ENCODE measurements at regions not wholly inside any gene's neighbourhood (a gene's known extent, or its start where the extent isn't known, plus 50 kb on each side); places are given as distances from the start of the nearest gene placed in this dataset.

GRCh38 chr5:68489556-68489955, 274.0 kb downstream of the PIK3R1 start:
- DNase-seq = no peak

GRCh38 chr5:68490406-68490805, 274.9 kb downstream of the PIK3R1 start:
- DNase-seq = no peak

- DNase-seq = no peak
Observed at GRCh38 chr5:68494771-68495170, 279.2 kb downstream of the PIK3R1 start.

GRCh38 chr5:68499987-68500386, 284.4 kb downstream of the PIK3R1 start:
- no peak for DNase-seq

GRCh38 chr5:68500813-68501212, 285.3 kb downstream of the PIK3R1 start:
- no peak for DNase-seq

GRCh38 chr5:68502531-68502930, 287.0 kb downstream of the PIK3R1 start:
- no peak for DNase-seq

GRCh38 chr5:68504306-68504705, 288.8 kb downstream of the PIK3R1 start:
- no peak for DNase-seq

- no peak for DNase-seq
Observed at GRCh38 chr5:68505917-68506860, 290.6 kb downstream of the PIK3R1 start.

- DNase-seq = no peak
Observed at GRCh38 chr5:68515514-68515913, 300.0 kb downstream of the PIK3R1 start.

- DNase-seq = no peak
Observed at GRCh38 chr5:68518286-68518685, 302.7 kb downstream of the PIK3R1 start.

GRCh38 chr5:68519143-68519542, 303.6 kb downstream of the PIK3R1 start:
- DNase-seq = no peak

GRCh38 chr5:68521776-68522175, 306.2 kb downstream of the PIK3R1 start:
- DNase-seq = no peak

- DNase-seq = no peak
Observed at GRCh38 chr5:68522863-68523262, 307.3 kb downstream of the PIK3R1 start.

GRCh38 chr5:68528821-68529273, 313.3 kb downstream of the PIK3R1 start:
- no peak for DNase-seq

GRCh38 chr5:68529581-68529980, 314.0 kb downstream of the PIK3R1 start:
- DNase-seq = no peak

- DNase-seq = no peak
Observed at GRCh38 chr5:68531970-68532369, 316.4 kb downstream of the PIK3R1 start.

GRCh38 chr5:68533051-68533450, 317.5 kb downstream of the PIK3R1 start:
- DNase-seq = no peak

GRCh38 chr5:68533571-68534084, 318.1 kb downstream of the PIK3R1 start:
- no peak for DNase-seq

GRCh38 chr5:68534131-68534940, 318.8 kb downstream of the PIK3R1 start:
- DNase-seq = no peak

GRCh38 chr5:68534956-68535520, 319.5 kb downstream of the PIK3R1 start:
- DNase-seq = no peak

- DNase-seq = no peak
Observed at GRCh38 chr5:68538814-68539420, 323.4 kb downstream of the PIK3R1 start.

- no peak for DNase-seq
Observed at GRCh38 chr5:68540798-68541590, 325.4 kb downstream of the PIK3R1 start.
